ENCODE measurements at regions not wholly inside any gene's neighbourhood (a gene's known extent, or its start where the extent isn't known, plus 50 kb on each side); places are given as distances from the start of the nearest gene placed in this dataset.
A peak's percentile ranks its signal among the peaks of the same experiment; 100 is the strongest.

- WGBS, 3 donors: 67 to 76% (median 75%) methylated on average over 5 of the region's 5 CpGs
- H3K9me3 ChIP-seq: peaks cover 3% of the 10 kb centered on the region
- intact Hi-C loops (cut with DNase I): no loop called here
Measured at GRCh38 chr7:124489082-124489819, 276.3 kb downstream of the GPR37 start.

DNA sequence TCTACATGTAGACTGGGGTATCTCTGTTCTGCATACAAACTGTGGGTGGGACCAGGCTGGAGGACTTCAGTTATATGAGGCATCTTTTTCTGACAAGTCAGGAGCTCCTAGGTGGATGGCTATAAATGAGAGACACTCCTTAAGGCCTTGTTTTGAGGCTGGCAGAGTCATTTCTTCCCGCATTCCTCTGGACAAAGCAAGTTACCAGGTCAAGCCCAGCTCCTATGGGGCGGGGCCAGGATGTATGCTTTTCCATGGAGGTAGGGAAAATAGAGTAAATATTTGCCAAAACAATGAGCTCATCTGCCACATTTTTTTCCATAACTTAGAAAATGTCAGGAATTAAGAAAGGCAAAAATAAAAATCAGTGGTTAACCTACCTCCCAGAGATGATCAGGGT lies 283.4 kb downstream of the GPR37 start:
- no peak for ATAC-seq
- no peaks in the 10 kb centered on the region for H3K27me3 ChIP-seq (ENCODE audit: insufficient read depth in 3 of 3, low read length in 2 of 3)

More at GRCh38 chr7:124489082-124489819, 276.3 kb downstream of the GPR37 start:
- no peaks in the 10 kb centered on the region for H3K36me3 ChIP-seq (ENCODE audit: insufficient read depth in 1 of 2, low read depth in 1 of 2)
- TF ChIP-seq CTCF (IDR thresholded peaks at IDR 0.05): no peak
- no peaks in the 10 kb centered on the region for H3K4me1 ChIP-seq
- no peaks in the 10 kb centered on the region for H3K27me3 ChIP-seq (ENCODE audit: insufficient read depth in 3 of 3, low read length in 2 of 3)
- H3K27ac ChIP-seq: no peak overlapping the region
- ATAC-seq: no peak
- no peak overlapping the region for H3K4me3 ChIP-seq
- DNase-seq: no peak

DNA sequence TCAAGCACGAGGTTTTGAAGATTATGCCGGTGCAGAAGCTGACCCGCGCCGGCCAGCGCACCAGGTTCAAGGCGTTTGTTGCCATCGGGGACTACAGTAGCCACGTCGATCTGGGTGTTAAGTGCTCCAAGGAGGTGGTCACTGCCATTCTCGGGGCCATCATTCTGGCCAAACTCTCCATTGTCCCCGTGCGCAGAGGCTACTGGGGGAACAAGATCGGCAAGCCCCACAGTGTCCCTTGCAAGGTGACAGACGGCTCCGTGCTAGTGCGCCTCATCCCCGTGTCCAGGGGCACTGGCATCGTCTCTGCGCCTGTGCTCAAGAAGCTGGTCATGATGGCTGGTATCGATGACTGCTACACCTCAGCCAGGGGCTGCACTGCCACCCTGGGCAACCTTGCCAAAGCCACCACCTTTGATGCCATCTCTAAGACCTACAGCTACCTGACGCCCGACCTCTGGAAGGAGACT lies 284.7 kb downstream of the GPR37 start:
- ATAC-seq (no peak), DNase-seq (peak in 1 of 2 donors; percentile 30)
- Histone ChIP-seq H3K27me3 (ENCODE audit: insufficient read depth in 3 of 3, low read length in 2 of 3) (no peaks in the 10 kb centered on the region), H3K27ac (no peak overlapping the region), H3K4me1 (no peaks in the 10 kb centered on the region), H3K4me3 (no peak overlapping the region), H3K9me3 (no peaks in the 10 kb centered on the region), H3K36me3 (ENCODE audit: insufficient read depth in 1 of 2, low read depth in 1 of 2) (no peaks in the 10 kb centered on the region)
- WGBS, 3 donors: 92 to 95% (median 93%) methylated on average over 23 of the region's 23 CpGs
- TF ChIP-seq CTCF (IDR thresholded peaks at IDR 0.05): no peak
- intact Hi-C loops (cut with DNase I): no loop called here

More for the DNA sequence above, 283.4 kb downstream of the GPR37 start:
- no peak for DNase-seq
- Histone ChIP-seq H3K9me3 (no peaks in the 10 kb centered on the region), H3K36me3 (ENCODE audit: insufficient read depth in 1 of 2, low read depth in 1 of 2) (no peaks in the 10 kb centered on the region), H3K27ac (no peak overlapping the region), H3K4me1 (no peaks in the 10 kb centered on the region), H3K4me3 (no peak overlapping the region)
- no peak for TF ChIP-seq CTCF (IDR thresholded peaks at IDR 0.05)
- WGBS, 3 donors: 66 to 82% (median 78%) methylated on average over 2 of the region's 2 CpGs
- intact Hi-C loops (cut with DNase I): no loop called here

- H3K9me3 ChIP-seq: peaks cover 3% of the 10 kb centered on the region
- ATAC-seq (no peak), DNase-seq (peak in 1 of 2 donors; percentile 32)
- intact Hi-C loops (cut with DNase I): no loop called here
- no peak overlapping the region for H3K4me3 ChIP-seq
- no peaks in the 10 kb centered on the region for H3K4me1 ChIP-seq
- no peak for TF ChIP-seq CTCF (IDR thresholded peaks at IDR 0.05)
- H3K27ac ChIP-seq: no peak overlapping the region
- H3K27me3 ChIP-seq (ENCODE audit: insufficient read depth in 3 of 3, low read length in 2 of 3): no peaks in the 10 kb centered on the region
- 91 to 94% (median 93%) methylated on average over 24 of the region's 24 CpGs for WGBS, 3 donors
- H3K36me3 ChIP-seq (ENCODE audit: insufficient read depth in 1 of 2, low read depth in 1 of 2): no peaks in the 10 kb centered on the region
Measured at GRCh38 chr7:124480036-124480820, 285.4 kb downstream of the GPR37 start.

Measured in psoas muscle (tissue), 7 donors.